B cell (primary cell): ENCODE measurements at regions not wholly inside any gene's neighbourhood (a gene's known extent, or its start where the extent isn't known, plus 50 kb on each side); places are given as distances from the start of the nearest gene placed in this dataset.

ENCODE experiments used
- EZH2 ChIP-seq: IDR thresholded peaks from 2 replicates; pipeline ENCODE4 v1.6.1; 2012; ENCODE audit warnings: borderline replicate concordance, low read depth, mild to moderate bottlenecking, moderate library complexity, low read length; ENCODE audit not compliant: insufficient read depth, poor library complexity, severe bottlenecking
- TF ChIP-seq, protein P1 (sequence below): fragments of 200-600 bp; IDR thresholded peaks from one replicate; pipeline ENCODE4 v1.8.0; 2022; ENCODE audit warnings: antibody characterized with exemption, mild to moderate bottlenecking

GRCh38 chrX:4971646-4972045 lies 1257.0 kb downstream of the NLGN4X start:
- TF ChIP-seq, protein P1, sequence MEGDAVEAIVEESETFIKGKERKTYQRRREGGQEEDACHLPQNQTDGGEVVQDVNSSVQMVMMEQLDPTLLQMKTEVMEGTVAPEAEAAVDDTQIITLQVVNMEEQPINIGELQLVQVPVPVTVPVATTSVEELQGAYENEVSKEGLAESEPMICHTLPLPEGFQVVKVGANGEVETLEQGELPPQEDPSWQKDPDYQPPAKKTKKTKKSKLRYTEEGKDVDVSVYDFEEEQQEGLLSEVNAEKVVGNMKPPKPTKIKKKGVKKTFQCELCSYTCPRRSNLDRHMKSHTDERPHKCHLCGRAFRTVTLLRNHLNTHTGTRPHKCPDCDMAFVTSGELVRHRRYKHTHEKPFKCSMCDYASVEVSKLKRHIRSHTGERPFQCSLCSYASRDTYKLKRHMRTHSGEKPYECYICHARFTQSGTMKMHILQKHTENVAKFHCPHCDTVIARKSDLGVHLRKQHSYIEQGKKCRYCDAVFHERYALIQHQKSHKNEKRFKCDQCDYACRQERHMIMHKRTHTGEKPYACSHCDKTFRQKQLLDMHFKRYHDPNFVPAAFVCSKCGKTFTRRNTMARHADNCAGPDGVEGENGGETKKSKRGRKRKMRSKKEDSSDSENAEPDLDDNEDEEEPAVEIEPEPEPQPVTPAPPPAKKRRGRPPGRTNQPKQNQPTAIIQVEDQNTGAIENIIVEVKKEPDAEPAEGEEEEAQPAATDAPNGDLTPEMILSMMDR: no peak
- TF ChIP-seq EZH2: no peak
